Mammary epithelial cell (primary cell): ENCODE measurements at regions not wholly inside any gene's neighbourhood (a gene's known extent, or its start where the extent isn't known, plus 50 kb on each side); places are given as distances from the start of the nearest gene placed in this dataset.

ENCODE experiments used
- EZH2 ChIP-seq: IDR thresholded peaks from 2 replicates; pipeline ENCODE4 v1.6.1; 2012; ENCODE audit warnings: low read length, inconsistent platforms, borderline replicate concordance
- TF ChIP-seq, protein P1 (sequence below), 2 donors: IDR thresholded peaks in 1 of 2; conservative IDR thresholded peaks in 1 of 2; 2 replicates each; pipeline ENCODE4 v1.5.1; 2011 to 2012; ENCODE audit warnings: inconsistent platforms in 2 of 2, low read length in 2 of 2, mild to moderate bottlenecking in 2 of 2, control low read depth in 1 of 2, low read depth in 1 of 2; ENCODE audit not compliant: insufficient read depth in 1 of 2; ENCODE audit errors: extremely low read depth in 1 of 2

DNA sequence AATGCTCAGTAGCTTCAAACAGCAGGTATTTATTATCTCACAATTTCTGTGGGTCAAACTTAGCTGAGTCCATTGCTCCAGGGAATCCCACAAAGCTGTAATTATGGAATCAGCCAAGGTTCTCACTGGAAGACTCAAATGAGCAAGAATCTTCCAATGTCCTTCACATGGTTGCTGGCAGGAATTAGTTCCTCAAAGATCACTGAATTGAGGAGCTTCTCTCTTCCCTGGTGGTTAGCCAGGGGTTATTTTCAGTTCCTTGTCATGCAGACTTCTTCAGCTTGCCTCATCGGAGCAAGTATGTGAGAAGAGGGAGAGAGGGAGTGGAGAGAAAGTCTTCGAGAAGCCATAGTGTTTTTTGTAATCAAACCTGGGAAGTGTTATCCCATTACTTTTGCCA is 2331.9 kb downstream of the MAT2B start:
- TF ChIP-seq, protein P1, sequence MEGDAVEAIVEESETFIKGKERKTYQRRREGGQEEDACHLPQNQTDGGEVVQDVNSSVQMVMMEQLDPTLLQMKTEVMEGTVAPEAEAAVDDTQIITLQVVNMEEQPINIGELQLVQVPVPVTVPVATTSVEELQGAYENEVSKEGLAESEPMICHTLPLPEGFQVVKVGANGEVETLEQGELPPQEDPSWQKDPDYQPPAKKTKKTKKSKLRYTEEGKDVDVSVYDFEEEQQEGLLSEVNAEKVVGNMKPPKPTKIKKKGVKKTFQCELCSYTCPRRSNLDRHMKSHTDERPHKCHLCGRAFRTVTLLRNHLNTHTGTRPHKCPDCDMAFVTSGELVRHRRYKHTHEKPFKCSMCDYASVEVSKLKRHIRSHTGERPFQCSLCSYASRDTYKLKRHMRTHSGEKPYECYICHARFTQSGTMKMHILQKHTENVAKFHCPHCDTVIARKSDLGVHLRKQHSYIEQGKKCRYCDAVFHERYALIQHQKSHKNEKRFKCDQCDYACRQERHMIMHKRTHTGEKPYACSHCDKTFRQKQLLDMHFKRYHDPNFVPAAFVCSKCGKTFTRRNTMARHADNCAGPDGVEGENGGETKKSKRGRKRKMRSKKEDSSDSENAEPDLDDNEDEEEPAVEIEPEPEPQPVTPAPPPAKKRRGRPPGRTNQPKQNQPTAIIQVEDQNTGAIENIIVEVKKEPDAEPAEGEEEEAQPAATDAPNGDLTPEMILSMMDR (conservative IDR thresholded peaks at IDR 0.05 in 1 of 2, IDR thresholded peaks at IDR 0.05 in 1 of 2; ENCODE audit: extremely low read depth in 1 of 2, insufficient read depth in 1 of 2, low read depth in 1 of 2, low read length in 2 of 2): no peak
- no peak for TF ChIP-seq EZH2
